RWPE2 (cell line): ENCODE measurements at regions not wholly inside any gene's neighbourhood (a gene's known extent, or its start where the extent isn't known, plus 50 kb on each side); places are given as distances from the start of the nearest gene placed in this dataset.

Source experiments
- ATAC-seq: fragments of 200-7000 bp; cut with Tn5 transposase; 3 replicates; pipeline ENCODE4 v1.9.1; 2021; ENCODE audit warnings: low read depth
- DNase-seq: peaks from one replicate; pipeline ENCODE4 v3.0.0-alpha.2; 2020; ENCODE audit warnings: low spot score
- H3K27ac ChIP-seq: fragments of 450-650 bp; 2 replicates; pipeline ENCODE4 v1.5.1; 2017; ENCODE audit warnings: mild to moderate bottlenecking; ENCODE audit not compliant: poor library complexity, severe bottlenecking
- H3K27me3 ChIP-seq: fragments of 250-450 bp; sonication (Bioruptor Pico); 2 replicates; pipeline ENCODE4 v1.5.1; 2021; ENCODE audit warnings: mild to moderate bottlenecking, moderate library complexity; ENCODE audit not compliant: insufficient read depth, poor library complexity, severe bottlenecking
- H3K36me3 ChIP-seq: fragments of 250-450 bp; sonication (Bioruptor Pico); 2 replicates; pipeline ENCODE4 v1.5.1; 2020; ENCODE audit warnings: low read depth, mild to moderate bottlenecking, moderate library complexity
- H3K4me1 ChIP-seq: fragments of 250-450 bp; sonication (Bioruptor Pico); 2 replicates; pipeline ENCODE4 v1.5.1; 2021; ENCODE audit warnings: mild to moderate bottlenecking, moderate library complexity; ENCODE audit not compliant: insufficient read depth, poor library complexity, severe bottlenecking
- H3K4me3 ChIP-seq: fragments of 250-450 bp; sonication (Bioruptor Pico); 2 replicates; pipeline ENCODE4 v1.5.1; 2021; ENCODE audit warnings: mild to moderate bottlenecking, moderate library complexity; ENCODE audit not compliant: severe bottlenecking
- H3K9me3 ChIP-seq: fragments of 250-450 bp; sonication (Bioruptor Pico); 2 replicates; pipeline ENCODE4 v1.5.1; 2021; ENCODE audit warnings: mild to moderate bottlenecking, moderate library complexity; ENCODE audit not compliant: severe bottlenecking
- CTCF ChIP-seq: fragments of 450-650 bp; IDR thresholded peaks from one replicate; pipeline ENCODE4 v1.5.1; 2017; ENCODE audit warnings: mild to moderate bottlenecking, moderate library complexity; ENCODE audit not compliant: poor library complexity, severe bottlenecking

GRCh38 chr13:97700306-97700848, 253.1 kb upstream of the IPO5 start:
- no peaks in the 10 kb centered on the region for H3K9me3 ChIP-seq
- ATAC-seq = no peak
- no peak for DNase-seq

GRCh38 chr13:97702614-97703013, 250.9 kb upstream of the IPO5 start:
- H3K27me3 ChIP-seq = no peaks in the 10 kb centered on the region
- ATAC-seq = no peak

More at GRCh38 chr13:97700306-97700848, 253.1 kb upstream of the IPO5 start:
- no peaks in the 10 kb centered on the region for H3K4me1 ChIP-seq
- no peak overlapping the region for H3K4me3 ChIP-seq
- H3K36me3 ChIP-seq = no peaks in the 10 kb centered on the region
- no peaks in the 10 kb centered on the region for H3K27me3 ChIP-seq
- no peak for TF ChIP-seq CTCF
- H3K27ac ChIP-seq = no peak overlapping the region

GRCh38 chr13:97710797-97711196, 242.7 kb upstream of the IPO5 start:
- no peak for ATAC-seq

More at GRCh38 chr13:97702614-97703013, 250.9 kb upstream of the IPO5 start:
- DNase-seq = no peak
- no peaks in the 10 kb centered on the region for H3K9me3 ChIP-seq
- H3K36me3 ChIP-seq = no peaks in the 10 kb centered on the region
- H3K4me1 ChIP-seq = no peaks in the 10 kb centered on the region
- H3K27ac ChIP-seq = no peak overlapping the region
- TF ChIP-seq CTCF = no peak
- H3K4me3 ChIP-seq = no peak overlapping the region

GRCh38 chr13:97712770-97713169, 240.7 kb upstream of the IPO5 start:
- Histone ChIP-seq H3K27ac (no peak overlapping the region), H3K9me3 (no peaks in the 10 kb centered on the region), H3K36me3 (no peaks in the 10 kb centered on the region), H3K27me3 (no peaks in the 10 kb centered on the region), H3K4me3 (no peak overlapping the region), H3K4me1 (no peaks in the 10 kb centered on the region)
- TF ChIP-seq CTCF = no peak
- DNase-seq (no peak), ATAC-seq (no peak)

More at GRCh38 chr13:97710797-97711196, 242.7 kb upstream of the IPO5 start:
- Histone ChIP-seq H3K27me3 (no peaks in the 10 kb centered on the region), H3K9me3 (no peaks in the 10 kb centered on the region), H3K27ac (no peak overlapping the region), H3K36me3 (no peaks in the 10 kb centered on the region), H3K4me1 (no peaks in the 10 kb centered on the region), H3K4me3 (no peak overlapping the region)
- DNase-seq = no peak
- TF ChIP-seq CTCF = no peak

- H3K4me3 ChIP-seq = no peak overlapping the region
- no peak for DNase-seq
- no peaks in the 10 kb centered on the region for H3K9me3 ChIP-seq
- H3K4me1 ChIP-seq = no peaks in the 10 kb centered on the region
- no peak for TF ChIP-seq CTCF
- no peak overlapping the region for H3K27ac ChIP-seq
- H3K36me3 ChIP-seq = no peaks in the 10 kb centered on the region
- ATAC-seq = no peak
- H3K27me3 ChIP-seq = no peaks in the 10 kb centered on the region
Measured at GRCh38 chr13:97715763-97716162, 237.7 kb upstream of the IPO5 start.
